ENCODE measurements at regions not wholly inside any gene's neighbourhood (a gene's known extent, or its start where the extent isn't known, plus 50 kb on each side); places are given as distances from the start of the nearest gene placed in this dataset.

DNA sequence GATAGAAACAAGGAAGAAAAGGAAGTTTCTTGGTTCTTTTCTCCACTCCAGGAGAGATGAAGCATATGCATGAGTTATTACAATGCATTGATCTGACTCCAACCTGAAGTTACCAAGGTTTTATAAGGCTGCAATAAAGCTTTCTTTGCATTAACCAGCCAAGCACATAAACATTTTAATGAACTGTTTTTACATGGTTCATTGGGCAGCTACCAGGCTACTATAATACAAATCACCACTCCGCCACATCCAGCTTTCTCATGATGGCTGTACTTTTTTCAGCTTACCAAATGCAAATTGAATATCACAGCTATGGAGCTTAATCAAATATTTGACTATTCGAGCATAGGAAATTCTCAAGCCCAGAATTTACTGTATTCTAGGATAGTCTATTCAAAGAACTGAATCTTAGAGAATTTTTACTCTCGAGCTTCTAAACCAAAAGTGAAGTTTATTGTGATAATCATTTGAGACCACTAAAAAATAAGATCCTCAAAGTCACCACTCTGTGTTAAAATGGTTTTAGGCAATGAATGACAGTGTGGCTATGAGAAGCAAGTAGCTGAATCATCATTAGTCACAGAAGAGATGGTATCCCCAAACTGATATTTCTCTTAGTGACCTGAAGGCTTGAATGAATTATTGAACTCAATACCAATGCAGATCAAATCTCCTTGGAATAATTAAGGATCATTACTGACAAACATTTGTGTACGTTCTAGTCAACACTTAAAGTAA lies 58.6 kb upstream of the ZNF281 start:
- TF ChIP-seq, protein P1, sequence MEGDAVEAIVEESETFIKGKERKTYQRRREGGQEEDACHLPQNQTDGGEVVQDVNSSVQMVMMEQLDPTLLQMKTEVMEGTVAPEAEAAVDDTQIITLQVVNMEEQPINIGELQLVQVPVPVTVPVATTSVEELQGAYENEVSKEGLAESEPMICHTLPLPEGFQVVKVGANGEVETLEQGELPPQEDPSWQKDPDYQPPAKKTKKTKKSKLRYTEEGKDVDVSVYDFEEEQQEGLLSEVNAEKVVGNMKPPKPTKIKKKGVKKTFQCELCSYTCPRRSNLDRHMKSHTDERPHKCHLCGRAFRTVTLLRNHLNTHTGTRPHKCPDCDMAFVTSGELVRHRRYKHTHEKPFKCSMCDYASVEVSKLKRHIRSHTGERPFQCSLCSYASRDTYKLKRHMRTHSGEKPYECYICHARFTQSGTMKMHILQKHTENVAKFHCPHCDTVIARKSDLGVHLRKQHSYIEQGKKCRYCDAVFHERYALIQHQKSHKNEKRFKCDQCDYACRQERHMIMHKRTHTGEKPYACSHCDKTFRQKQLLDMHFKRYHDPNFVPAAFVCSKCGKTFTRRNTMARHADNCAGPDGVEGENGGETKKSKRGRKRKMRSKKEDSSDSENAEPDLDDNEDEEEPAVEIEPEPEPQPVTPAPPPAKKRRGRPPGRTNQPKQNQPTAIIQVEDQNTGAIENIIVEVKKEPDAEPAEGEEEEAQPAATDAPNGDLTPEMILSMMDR (IDR thresholded peaks at IDR 0.05), result no peak

DNA sequence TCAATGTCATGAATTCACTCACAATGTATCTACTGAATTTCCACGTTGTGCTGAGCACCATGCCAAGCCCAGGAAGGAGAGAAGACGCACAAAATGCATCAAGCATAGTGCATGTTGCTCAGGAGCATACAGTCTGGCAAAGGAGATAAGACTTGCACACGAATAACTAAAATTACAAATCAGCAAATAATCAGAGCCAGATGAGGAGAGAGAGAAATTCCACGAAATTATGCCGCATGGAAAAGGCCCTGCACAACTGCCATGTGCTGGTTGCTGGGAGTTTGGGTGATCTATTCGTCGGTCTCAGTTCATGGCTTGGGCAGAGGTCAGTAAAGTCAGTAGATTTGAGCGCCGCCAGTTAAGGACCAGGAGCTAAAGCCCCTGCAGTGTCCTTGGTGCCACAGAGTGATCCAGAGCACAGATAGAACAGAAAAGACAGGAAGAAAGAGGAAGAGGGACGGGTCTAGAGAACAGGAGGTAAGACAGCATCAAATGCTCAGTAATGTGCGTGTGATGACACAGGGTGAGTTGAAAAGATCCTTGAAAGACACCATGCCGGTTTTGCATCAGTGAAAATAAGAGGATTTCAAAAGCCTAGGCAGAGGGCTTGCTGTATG lies 55.1 kb upstream of the ZNF281 start:
- Mint-ChIP-seq H3K4me1 (peaks cover 7% of the 10 kb centered on the region), H3K9me3 (no peaks in the 10 kb centered on the region), H3K4me3 (no peak overlapping the region), H3K27me3 (ENCODE audit: low read depth, poor library complexity) (peaks cover 3% of the 10 kb centered on the region), H3K36me3 (ENCODE audit: low read depth) (no peaks in the 10 kb centered on the region), H3K27ac (peak overlapping the region; percentile 1)
- no peak for DNase-seq
- TF ChIP-seq, protein P1 (IDR thresholded peaks at IDR 0.05), result no peak

More for the DNA sequence above, 58.6 kb upstream of the ZNF281 start:
- Mint-ChIP-seq H3K4me1 (peaks cover 11% of the 10 kb centered on the region), H3K27me3 (ENCODE audit: low read depth, poor library complexity) (peaks cover 6% of the 10 kb centered on the region), H3K9me3 (no peaks in the 10 kb centered on the region), H3K27ac (no peak overlapping the region), H3K4me3 (no peak overlapping the region), H3K36me3 (ENCODE audit: low read depth) (no peaks in the 10 kb centered on the region)
- no peak for DNase-seq
